Activated T-cell treated with anti-CD3 and anti-CD28 coated beads, Interleukin-2, amount 50 U/mL, for 72 hours (primary cell): ENCODE measurements at regions not wholly inside any gene's neighbourhood (a gene's known extent, or its start where the extent isn't known, plus 50 kb on each side); places are given as distances from the start of the nearest gene placed in this dataset.

Source experiments
- ATAC-seq, 2 donors: fragments of 150-1000 bp; cut with Tn5 transposase; replicated peaks in 1 of 2; 2 replicates each; pipeline ENCODE4 v1.10.0; 2021; ENCODE audit warnings: moderate library complexity in 2 of 2, mild to moderate bottlenecking in 1 of 2
- DNase-seq, 2 donors: peaks; one replicate each; pipeline ENCODE4 v3.0.0; 2021 to 2022; ENCODE audit warnings: mixed read lengths in 1 of 2
- H3K27ac Mint-ChIP-seq: one replicate; pipeline ENCODE4 v1.8.0; 2022; ENCODE audit warnings: mild to moderate bottlenecking, moderate library complexity, mixed read lengths
- H3K27me3 Mint-ChIP-seq: one replicate; pipeline ENCODE4 v1.8.0; 2022; ENCODE audit warnings: low read depth, mixed read lengths
- H3K36me3 Mint-ChIP-seq, 2 donors: one replicate each; pipeline ENCODE4 v1.8.0; 2022; ENCODE audit warnings: mixed read lengths in 2 of 2, mild to moderate bottlenecking in 1 of 2; ENCODE audit not compliant: insufficient read depth in 2 of 2
- H3K4me1 Mint-ChIP-seq: one replicate; pipeline ENCODE4 v1.8.0; 2022; ENCODE audit warnings: low read depth, mixed read lengths
- H3K4me3 Mint-ChIP-seq, 2 donors: one replicate each; pipeline ENCODE4 v1.8.0; 2022; ENCODE audit warnings: mild to moderate bottlenecking in 2 of 2, mixed read lengths in 2 of 2, moderate library complexity in 2 of 2
- H3K9me3 Mint-ChIP-seq, 2 donors: one replicate each; pipeline ENCODE4 v1.8.0; 2022; ENCODE audit warnings: mixed read lengths in 2 of 2

GRCh38 chr18:56307354-56308170 is 330.8 kb downstream of the TXNL1 start:
- ATAC-seq = no peak
- H3K27me3 Mint-ChIP-seq = no peaks in the 10 kb centered on the region
- H3K4me1 Mint-ChIP-seq = no peaks in the 10 kb centered on the region
- H3K9me3 Mint-ChIP-seq = no peaks in the 10 kb centered on the region
- H3K4me3 Mint-ChIP-seq = no peak overlapping the region
- DNase-seq = no peak
- H3K27ac Mint-ChIP-seq = no peak overlapping the region
- no peaks in the 10 kb centered on the region for H3K36me3 Mint-ChIP-seq

- no peak for DNase-seq
- Mint-ChIP-seq H3K4me1 (no peaks in the 10 kb centered on the region), H3K27me3 (no peaks in the 10 kb centered on the region), H3K9me3 (peaks cover 0 to 1% of the 10 kb centered on the region in 2 donors), H3K27ac (no peak overlapping the region), H3K4me3 (no peak overlapping the region), H3K36me3 (no peaks in the 10 kb centered on the region)
- no peak for ATAC-seq
Measured at GRCh38 chr18:56306797-56307196, 331.6 kb downstream of the TXNL1 start.

GRCh38 chr18:56305583-56305982 is 332.8 kb downstream of the TXNL1 start:
- H3K27ac Mint-ChIP-seq = no peak overlapping the region
- H3K9me3 Mint-ChIP-seq = peaks cover 0 to 1% of the 10 kb centered on the region in 2 donors
- no peak overlapping the region for H3K4me3 Mint-ChIP-seq
- DNase-seq = no peak
- ATAC-seq = no peak
- H3K4me1 Mint-ChIP-seq = no peaks in the 10 kb centered on the region
- no peaks in the 10 kb centered on the region for H3K27me3 Mint-ChIP-seq
- no peaks in the 10 kb centered on the region for H3K36me3 Mint-ChIP-seq

- H3K9me3 Mint-ChIP-seq = peaks cover 0 to 1% of the 10 kb centered on the region in 2 donors
- ATAC-seq (no peak), DNase-seq (no peak)
- H3K4me3 Mint-ChIP-seq = no peak overlapping the region
- H3K36me3 Mint-ChIP-seq = no peaks in the 10 kb centered on the region
- no peak overlapping the region for H3K27ac Mint-ChIP-seq
- H3K27me3 Mint-ChIP-seq = no peaks in the 10 kb centered on the region
- no peaks in the 10 kb centered on the region for H3K4me1 Mint-ChIP-seq
Measured at GRCh38 chr18:56302156-56302555, 336.2 kb downstream of the TXNL1 start.

- DNase-seq (no peak), ATAC-seq (no peak)
- Mint-ChIP-seq H3K9me3 (peaks cover 0 to 1% of the 10 kb centered on the region in 2 donors), H3K27me3 (no peaks in the 10 kb centered on the region), H3K4me3 (no peak overlapping the region), H3K27ac (no peak overlapping the region), H3K4me1 (peaks cover 3% of the 10 kb centered on the region), H3K36me3 (no peaks in the 10 kb centered on the region)
Measured at GRCh38 chr18:56299740-56300139, 338.7 kb downstream of the TXNL1 start.

GRCh38 chr18:56298935-56299334 is 339.5 kb downstream of the TXNL1 start:
- no peak overlapping the region for H3K4me3 Mint-ChIP-seq
- H3K36me3 Mint-ChIP-seq = no peaks in the 10 kb centered on the region
- ATAC-seq (no peak), DNase-seq (no peak)
- H3K9me3 Mint-ChIP-seq = peaks cover 0 to 1% of the 10 kb centered on the region in 2 donors
- H3K27me3 Mint-ChIP-seq = no peaks in the 10 kb centered on the region
- no peak overlapping the region for H3K27ac Mint-ChIP-seq
- H3K4me1 Mint-ChIP-seq = peaks cover 7% of the 10 kb centered on the region

GRCh38 chr18:56296381-56296780 is 342.0 kb downstream of the TXNL1 start:
- ATAC-seq = no peak
- Mint-ChIP-seq H3K36me3 (no peaks in the 10 kb centered on the region), H3K4me3 (no peak overlapping the region), H3K9me3 (peaks cover 3 to 4% of the 10 kb centered on the region in 2 donors), H3K27me3 (no peaks in the 10 kb centered on the region), H3K27ac (no peak overlapping the region), H3K4me1 (peaks cover 7% of the 10 kb centered on the region)
- DNase-seq = no peak

- DNase-seq = no peak
- no peak for ATAC-seq
- Mint-ChIP-seq H3K4me3 (peak overlapping the region in 1 of 2 donors; percentile 30), H3K4me1 (peaks cover 7% of the 10 kb centered on the region), H3K36me3 (no peaks in the 10 kb centered on the region), H3K27ac (no peak overlapping the region), H3K9me3 (peaks cover 3 to 4% of the 10 kb centered on the region in 2 donors), H3K27me3 (peaks cover 4% of the 10 kb centered on the region)
Measured at GRCh38 chr18:56294484-56295183, 343.8 kb downstream of the TXNL1 start.

GRCh38 chr18:56291294-56291693 is 347.1 kb downstream of the TXNL1 start:
- H3K27me3 Mint-ChIP-seq = peaks cover 5% of the 10 kb centered on the region
- peaks cover 7% of the 10 kb centered on the region for H3K4me1 Mint-ChIP-seq
- DNase-seq = no peak
- H3K36me3 Mint-ChIP-seq = no peaks in the 10 kb centered on the region
- peaks cover 3 to 4% of the 10 kb centered on the region in 2 donors for H3K9me3 Mint-ChIP-seq
- ATAC-seq = no peak
- no peak overlapping the region for H3K4me3 Mint-ChIP-seq
- H3K27ac Mint-ChIP-seq = no peak overlapping the region

- no peak for ATAC-seq
- no peaks in the 10 kb centered on the region for H3K36me3 Mint-ChIP-seq
- H3K4me3 Mint-ChIP-seq = no peak overlapping the region
Measured at GRCh38 chr18:56289381-56289780, 349.0 kb downstream of the TXNL1 start.

GRCh38 chr18:56286775-56287325 is 351.5 kb downstream of the TXNL1 start:
- Mint-ChIP-seq H3K27ac (no peak overlapping the region), H3K36me3 (no peaks in the 10 kb centered on the region), H3K4me3 (no peak overlapping the region), H3K4me1 (no peaks in the 10 kb centered on the region), H3K27me3 (peaks cover 5% of the 10 kb centered on the region), H3K9me3 (no peaks in the 10 kb centered on the region)
- DNase-seq (no peak), ATAC-seq (no peak)

More at GRCh38 chr18:56289381-56289780, 349.0 kb downstream of the TXNL1 start:
- DNase-seq = no peak
- Mint-ChIP-seq H3K9me3 (peaks cover 3 to 4% of the 10 kb centered on the region in 2 donors), H3K4me1 (no peaks in the 10 kb centered on the region), H3K27ac (no peak overlapping the region), H3K27me3 (peaks cover 5% of the 10 kb centered on the region)

GRCh38 chr18:56285387-56286065 is 352.9 kb downstream of the TXNL1 start:
- Mint-ChIP-seq H3K4me1 (no peaks in the 10 kb centered on the region), H3K27me3 (peaks cover 5% of the 10 kb centered on the region), H3K9me3 (no peaks in the 10 kb centered on the region), H3K27ac (no peak overlapping the region), H3K4me3 (no peak overlapping the region), H3K36me3 (no peaks in the 10 kb centered on the region)
- ATAC-seq (no peak), DNase-seq (no peak)

- H3K9me3 Mint-ChIP-seq = peaks cover 1 to 3% of the 10 kb centered on the region in 2 donors
- no peak overlapping the region for H3K27ac Mint-ChIP-seq
- no peak overlapping the region for H3K4me3 Mint-ChIP-seq
- no peaks in the 10 kb centered on the region for H3K27me3 Mint-ChIP-seq
- no peaks in the 10 kb centered on the region for H3K4me1 Mint-ChIP-seq
- DNase-seq (no peak), ATAC-seq (no peak)
- no peaks in the 10 kb centered on the region for H3K36me3 Mint-ChIP-seq
Measured at GRCh38 chr18:56284319-56284718, 354.1 kb downstream of the TXNL1 start.
